ENCODE measurements at regions not wholly inside any gene's neighbourhood (a gene's known extent, or its start where the extent isn't known, plus 50 kb on each side); places are given as distances from the start of the nearest gene placed in this dataset.

DNA sequence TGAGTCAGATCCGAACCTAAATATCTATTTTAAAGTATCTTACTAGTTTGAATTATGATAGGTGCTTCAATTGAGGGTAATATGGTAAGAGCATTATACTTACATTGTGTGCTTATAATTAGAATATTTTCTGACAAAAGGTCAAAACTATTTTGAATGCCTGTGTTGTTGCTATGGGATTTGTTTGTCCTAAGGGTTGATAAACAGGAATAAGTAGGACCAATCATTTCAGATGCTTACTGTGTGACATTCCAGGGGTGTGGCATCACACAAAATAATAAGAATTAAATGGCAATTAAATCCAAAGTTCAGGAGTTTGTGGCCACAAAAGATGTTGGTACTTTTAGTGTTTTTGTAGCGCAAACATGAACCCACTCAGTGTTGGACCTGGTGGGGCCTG, 256.2 kb upstream of the DDHD1 start (continued):
- TF ChIP-seq JUND (IDR thresholded peaks at IDR 0.05; ENCODE audit: low read length) (no peak), CEBPB (IDR thresholded peaks at IDR 0.05; ENCODE audit: low read depth, low read length) (no peak), HDAC6 (IDR thresholded peaks at IDR 0.05; ENCODE audit: low read depth, low read length) (no peak), SUZ12 (IDR thresholded peaks at IDR 0.05; ENCODE audit: low read length) (no peak), CBX8 (IDR thresholded peaks at IDR 0.05; ENCODE audit: borderline replicate concordance, low read depth, low read length) (no peak), MAFK (IDR thresholded peaks at IDR 0.05; ENCODE audit: low read depth, low read length) (no peak), ATF2 (IDR thresholded peaks at IDR 0.05; ENCODE audit: low read length) (no peak), NRF1 (IDR thresholded peaks at IDR 0.05; ENCODE audit: low read depth, low read length) (no peak)

Measured in H1 (cell line).